Heart left ventricle (tissue), 16 donors: ENCODE measurements at regions not wholly inside any gene's neighbourhood (a gene's known extent, or its start where the extent isn't known, plus 50 kb on each side); places are given as distances from the start of the nearest gene placed in this dataset.

Source experiments
- ATAC-seq, 4 donors: fragments of 200-7000 bp; cut with Tn5 transposase; one replicate each; pipeline ENCODE4 v1.9.1; 2020 to 2022; ENCODE audit warnings: moderate library complexity in 4 of 4, mild to moderate bottlenecking in 3 of 4, moderate number of reproducible peaks in 1 of 4
- DNase-seq, 5 donors: peaks; one replicate each; pipeline ENCODE4 v3.0.0-alpha.2; 2020
- H3K27ac ChIP-seq, 12 donors: fragments of 200-600 bp; sonication (generic) in 4 of 12; one replicate each; pipeline versions ENCODE4 v1.5.0 to v1.8.0; 2016 to 2022; ENCODE audit warnings: mild to moderate bottlenecking in 2 of 12
- H3K27me3 ChIP-seq, 9 donors: fragments of 200-600 bp; sonication (generic) in 2 of 9; one replicate each; pipeline versions ENCODE4 v1.5.1 to v1.8.0; 2016 to 2022; ENCODE audit warnings: mild to moderate bottlenecking in 3 of 9
- H3K36me3 ChIP-seq, 9 donors: fragments of 200-600 bp; sonication (generic) in 2 of 9; one replicate each; pipeline versions ENCODE4 v1.5.0 to v1.8.0; 2018 to 2022; ENCODE audit warnings: mild to moderate bottlenecking in 2 of 9
- H3K4me1 ChIP-seq, 12 donors: fragments of 200-600 bp; sonication (generic) in 4 of 12; one replicate each; pipeline versions ENCODE4 v1.5.0 to v1.8.0; 2016 to 2022; ENCODE audit warnings: mild to moderate bottlenecking in 3 of 12
- H3K4me3 ChIP-seq, 12 donors: fragments of 200-600 bp; sonication (generic) in 4 of 12; one replicate each; pipeline versions ENCODE4 v1.5.0 to v1.8.0; 2017 to 2022; ENCODE audit warnings: mild to moderate bottlenecking in 9 of 12, moderate library complexity in 4 of 12
- H3K9me3 ChIP-seq, 12 donors: fragments of 200-600 bp; sonication (generic) in 4 of 12; one replicate each; pipeline versions ENCODE4 v1.5.0 to v1.8.0; 2016 to 2022; ENCODE audit warnings: mild to moderate bottlenecking in 1 of 12
- CTCF ChIP-seq, 12 donors: fragments of 200-600 bp; sonication (generic) in 4 of 12; IDR thresholded peaks; one replicate each; pipeline versions ENCODE4 v1.5.0 to v1.8.0; 2018 to 2022; ENCODE audit warnings: antibody characterized with exemption in 12 of 12, mild to moderate bottlenecking in 5 of 12
- POLR2A ChIP-seq, 2 donors: fragments of 450-650 bp; IDR thresholded peaks; one replicate each; pipeline ENCODE4 v1.6.1; 2017; ENCODE audit warnings: antibody characterized with exemption in 2 of 2, mild to moderate bottlenecking in 2 of 2, moderate library complexity in 2 of 2
- WGBS, 4 donors: extraction: QIAGEN DNeasy Blood & Tissue Kit in 2 of 4; methylation state at CpG; one replicate each; pipeline versions ENCODE4 v1.1.5 to v1.1.7; 2013 to 2018; 5-methylcytosine and 5-hydroxymethylcytosine counted together
- intact Hi-C, 10 donors: fragments of 100-400 bp; cut with DNase I; formaldehyde crosslinking; loops; one replicate each; pipeline versions ENCODE4 v1.11.1 to v1.14.2; 2022
- donor health status: ischemic (EF 13 %, LVEDD 7.1; RV severe dilation, severe dysfunction).
- donor health status: healthy with polysubstance abuse.
- donor health status: DM: no; HTN: yes; CAD: no.
- donor health status: DM: no; HTN: no; CAD: no.
- donor health status: ischemic (EF 25% LVEDD 6.9; RV normal size, moderate dysfunction).
- donor health status: ischemic (EF 25% LVEDD 5.7; RV mildly dilated, moderate dysfunction).
- donor health status: healthy.
- donor health status: DM: yes; HTN: yes; CAD: no.
- donor health status: ischemic (EF 35%, LVEDD 5.7; RV mildly dilated, moderate dysfunction).
- donor health status: nonischemic (EF 11% LVEDD 7.7; RV severe dilation, severe dysfunction).
- donor health status: DM: yes; HTN: yes; CAD: no.
- donor health status: PGD.
- donor health status: ischemic (EF 29% LVEDD 5.4; RV normal size, mild dysfunction).
- donor health status: nonischemic (EF 23%, LVEDD 6.1; RV moderate dilation, normal function).

- H3K27me3 ChIP-seq: no peaks in the 10 kb centered on the region
- DNase-seq (no peak), ATAC-seq (no peak)
- no peak overlapping the region for H3K27ac ChIP-seq
- intact Hi-C loops: loop anchor here in 1 of 10 donors (10.0 kb wide), 1 partner anchor 202 kb away; no protein-coding TSS in a partner anchor
- no peaks in the 10 kb centered on the region for H3K9me3 ChIP-seq
- no peaks in the 10 kb centered on the region for H3K36me3 ChIP-seq
- no peak overlapping the region for H3K4me3 ChIP-seq
- 59 to 82% (median 65%) methylated on average over 1 of the region's 1 CpG for WGBS, 4 donors
- TF ChIP-seq CTCF (IDR thresholded peaks at IDR 0.05) (no peak), POLR2A (IDR thresholded peaks at IDR 0.05) (no peak)
- no peaks in the 10 kb centered on the region for H3K4me1 ChIP-seq
These were observed 415.1 kb downstream of the MLLT3 start for GRCh38 chr9:20207176-20207575.

- Histone ChIP-seq H3K4me1 (peaks cover 0 to 7% (median 0%) of the 10 kb centered on the region in 12 donors), H3K27me3 (no peaks in the 10 kb centered on the region), H3K4me3 (no peak overlapping the region), H3K36me3 (no peaks in the 10 kb centered on the region), H3K27ac (no peak overlapping the region), H3K9me3 (no peaks in the 10 kb centered on the region)
- DNase-seq (no peak), ATAC-seq (no peak)
- WGBS, 4 donors: 88 to 93% (median 92%) methylated on average over 2 of the region's 2 CpGs
- intact Hi-C loops: loop anchor here in 1 of 10 donors (10.0 kb wide), 1 partner anchor 201 kb away; no protein-coding TSS in a partner anchor
- TF ChIP-seq CTCF (IDR thresholded peaks at IDR 0.05) (no peak), POLR2A (IDR thresholded peaks at IDR 0.05) (no peak)
These were observed 416.5 kb downstream of the MLLT3 start for GRCh38 chr9:20205821-20206220.

- intact Hi-C loops: loop anchor here in 1 of 10 donors (10.0 kb wide), 1 partner anchor 196 kb away; no protein-coding TSS in a partner anchor
- TF ChIP-seq CTCF (IDR thresholded peaks at IDR 0.05): no peak
- no peak overlapping the region for H3K27ac ChIP-seq
- ATAC-seq: no peak
- H3K4me3 ChIP-seq: no peak overlapping the region
- H3K9me3 ChIP-seq: peaks cover 0 to 9% (median 2%) of the 10 kb centered on the region in 12 donors
- WGBS, 4 donors: 28 to 48% (median 36%) methylated on average over 1 of the region's 1 CpG
- H3K4me1 ChIP-seq: peaks cover 0 to 7% (median 0%) of the 10 kb centered on the region in 12 donors
- H3K27me3 ChIP-seq: no peaks in the 10 kb centered on the region
- no peaks in the 10 kb centered on the region for H3K36me3 ChIP-seq
- no peak for DNase-seq
These were observed 412.2 kb upstream of the SLC24A2 start for GRCh38 chr9:20200991-20201431.

- intact Hi-C loops: loop anchor here in 1 of 10 donors (10.0 kb wide), 1 partner anchor 196 kb away; no protein-coding TSS in a partner anchor
- Histone ChIP-seq H3K4me1 (peaks cover 0 to 7% (median 0%) of the 10 kb centered on the region in 12 donors), H3K9me3 (peaks cover 0 to 13% (median 6%) of the 10 kb centered on the region in 12 donors), H3K27me3 (no peaks in the 10 kb centered on the region), H3K27ac (no peak overlapping the region), H3K36me3 (no peaks in the 10 kb centered on the region), H3K4me3 (no peak overlapping the region)
- 77 to 87% (median 83%) methylated on average over 2 of the region's 2 CpGs for WGBS, 4 donors
- no peak for TF ChIP-seq POLR2A (IDR thresholded peaks at IDR 0.05)
- TF ChIP-seq CTCF (IDR thresholded peaks at IDR 0.05): no peak
- no peak for DNase-seq
- no peak for ATAC-seq
These were observed 411.7 kb upstream of the SLC24A2 start for GRCh38 chr9:20200581-20200980.
